Neural cell (in vitro differentiated cells): ENCODE measurements at regions not wholly inside any gene's neighbourhood (a gene's known extent, or its start where the extent isn't known, plus 50 kb on each side); places are given as distances from the start of the nearest gene placed in this dataset.

Source experiments
- H2AFZ ChIP-seq: fragments of 200-600, 300-800 bp; sonication (generic), shearing (Covaris generic); 2 replicates; pipeline ENCODE4 v1.6.0; 2014; ENCODE audit warnings: low read depth, mild to moderate bottlenecking, antibody characterized with exemption, low read length, moderate library complexity
- H3F3A ChIP-seq: fragments of 200-600 bp; shearing (Covaris generic); 2 replicates; pipeline ENCODE4 v1.6.1; 2016; ENCODE audit warnings: mild to moderate bottlenecking, moderate library complexity, mixed read lengths, antibody characterized with exemption, low read length; ENCODE audit not compliant: insufficient read depth, poor library complexity, severe bottlenecking
- H3K27ac ChIP-seq: fragments of 200-600, 300-800 bp; sonication (generic), shearing (Covaris generic); 2 replicates; pipeline ENCODE4 v1.5.1; 2014; ENCODE audit warnings: mild to moderate bottlenecking, low read length, moderate library complexity
- H3K27me3 ChIP-seq: fragments of 300-800, 200-600 bp; sonication (generic), shearing (Covaris generic); 2 replicates; pipeline ENCODE4 v1.6.0; 2014; ENCODE audit warnings: mild to moderate bottlenecking, low read depth, low read length, moderate library complexity; ENCODE audit not compliant: insufficient read depth
- H3K36me3 ChIP-seq: fragments of 300-800, 200-600 bp; sonication (generic), shearing (Covaris generic); 2 replicates; pipeline ENCODE4 v1.5.1; 2014; ENCODE audit warnings: mild to moderate bottlenecking, antibody characterized with exemption, low read length, moderate library complexity; ENCODE audit not compliant: insufficient read depth
- H3K4me2 ChIP-seq: fragments of 300-800, 200-600 bp; sonication (generic), shearing (Covaris generic); 2 replicates; pipeline ENCODE4 v1.6.0; 2014; ENCODE audit warnings: mild to moderate bottlenecking, low read length
- H3K4me3 ChIP-seq: fragments of 300-800, 200-600 bp; sonication (generic), shearing (Covaris generic); 2 replicates; pipeline ENCODE4 v1.5.1; 2014; ENCODE audit warnings: mild to moderate bottlenecking, low read length, moderate library complexity
- H3K79me2 ChIP-seq: fragments of 200-600 bp; shearing (Covaris generic); replicated peaks from 2 replicates; pipeline ENCODE4 v1.6.0; 2014; ENCODE audit warnings: mild to moderate bottlenecking, low read length, moderate library complexity; ENCODE audit not compliant: insufficient read depth
- H3K9ac ChIP-seq: fragments of 300-800, 200-600 bp; sonication (generic), shearing (Covaris generic); 2 replicates; pipeline ENCODE4 v1.6.1; 2016; ENCODE audit warnings: mild to moderate bottlenecking, low read length, mixed read lengths
- H3K9me2 ChIP-seq: fragments of 200-600 bp; shearing (Covaris generic); 2 replicates; pipeline ENCODE4 v1.6.1; 2016; ENCODE audit warnings: mild to moderate bottlenecking, low read length, mixed read lengths; ENCODE audit not compliant: insufficient read depth
- H3K9me3 ChIP-seq: fragments of 200-600, 300-800 bp; sonication (generic), shearing (Covaris generic); 2 replicates; pipeline ENCODE4 v1.6.1; 2016; ENCODE audit warnings: mild to moderate bottlenecking, mixed run types, low read length, moderate library complexity, mixed read lengths
- H4K20me1 ChIP-seq: fragments of 200-600 bp; shearing (Covaris generic); 2 replicates; pipeline ENCODE4 v1.6.1; 2016; ENCODE audit warnings: mild to moderate bottlenecking, mixed run types; ENCODE audit not compliant: insufficient read depth
- CTCF ChIP-seq: fragments of 450-650 bp; IDR thresholded peaks from 2 replicates; pipeline ENCODE4 v1.5.1; 2014; ENCODE audit warnings: antibody characterized with exemption, mild to moderate bottlenecking, moderate library complexity; ENCODE audit not compliant: poor library complexity, severe bottlenecking
- EP300 ChIP-seq: fragments of 450-650 bp; conservative IDR thresholded peaks from 2 replicates; pipeline ENCODE4 v1.6.1; 2014; ENCODE audit warnings: antibody characterized with exemption, mild to moderate bottlenecking, moderate library complexity; ENCODE audit not compliant: poor library complexity, severe bottlenecking
- EZH2 ChIP-seq: fragments of 200-600, 300-800 bp; shearing (Covaris generic), sonication (generic); IDR thresholded peaks from 2 replicates; pipeline ENCODE4 v1.6.1; 2014; ENCODE audit warnings: antibody characterized with exemption, low read length, borderline replicate concordance, mild to moderate bottlenecking; ENCODE audit not compliant: insufficient read depth, poor library complexity, severe bottlenecking
- MXI1 ChIP-seq: fragments of 450-650 bp; conservative IDR thresholded peaks from 2 replicates; pipeline ENCODE4 v1.6.1; 2014; ENCODE audit warnings: antibody characterized with exemption, mild to moderate bottlenecking; ENCODE audit not compliant: poor library complexity, severe bottlenecking
- POLR2AphosphoS5 ChIP-seq: IDR thresholded peaks from 2 replicates; pipeline ENCODE4 v1.6.1; 2012
- RAD21 ChIP-seq: fragments of 450-650 bp; conservative IDR thresholded peaks from 2 replicates; pipeline ENCODE4 v1.6.1; 2014; ENCODE audit warnings: antibody characterized with exemption, mild to moderate bottlenecking, moderate library complexity
- REST ChIP-seq: IDR thresholded peaks from 2 replicates; pipeline ENCODE4 v1.6.1; 2012; ENCODE audit warnings: borderline replicate concordance
- SMC3 ChIP-seq: fragments of 450-650 bp; conservative IDR thresholded peaks from 2 replicates; pipeline ENCODE4 v1.6.1; 2014; ENCODE audit warnings: antibody characterized with exemption, mild to moderate bottlenecking, moderate library complexity; ENCODE audit not compliant: poor library complexity
- TAF1 ChIP-seq: IDR thresholded peaks from 2 replicates; pipeline ENCODE4 v1.6.1; 2012; ENCODE audit warnings: low read depth

GRCh38 chr10:89954061-89954460 is 252.7 kb downstream of the KIF20B start:
- H4K20me1 ChIP-seq: no peaks in the 10 kb centered on the region
- H3K27me3 ChIP-seq: no peaks in the 10 kb centered on the region
- no peaks in the 10 kb centered on the region for H3K79me2 ChIP-seq
- no peak for TF ChIP-seq EP300
- TF ChIP-seq POLR2AphosphoS5: peak; percentile 41
- no peak overlapping the region for H3K4me2 ChIP-seq
- no peak overlapping the region for H3K4me3 ChIP-seq
- H2AFZ ChIP-seq: no peak overlapping the region
- no peak overlapping the region for H3K27ac ChIP-seq
- H3K9ac ChIP-seq: no peak overlapping the region
- H3K36me3 ChIP-seq: no peaks in the 10 kb centered on the region
- H3F3A ChIP-seq: no peaks in the 10 kb centered on the region
- H3K9me2 ChIP-seq: no peaks in the 10 kb centered on the region
- H3K9me3 ChIP-seq: no peaks in the 10 kb centered on the region

GRCh38 chr10:89954787-89955566 is 253.6 kb downstream of the KIF20B start:
- Histone ChIP-seq H3K4me2 (no peak overlapping the region), H3F3A (no peaks in the 10 kb centered on the region), H4K20me1 (no peaks in the 10 kb centered on the region), H3K36me3 (no peaks in the 10 kb centered on the region), H3K4me3 (no peak overlapping the region), H3K9me2 (no peaks in the 10 kb centered on the region), H3K9ac (no peak overlapping the region), H3K27ac (no peak overlapping the region), H3K27me3 (no peaks in the 10 kb centered on the region), H3K79me2 (no peaks in the 10 kb centered on the region), H2AFZ (no peak overlapping the region), H3K9me3 (no peaks in the 10 kb centered on the region)
- TF ChIP-seq CTCF: peak; percentile 61
- no peak for TF ChIP-seq EP300
- no peak for TF ChIP-seq REST
- TF ChIP-seq MXI1: no peak
- TF ChIP-seq EZH2: no peak
- TF ChIP-seq TAF1: no peak
- no peak for TF ChIP-seq POLR2AphosphoS5
- TF ChIP-seq SMC3: peak; percentile 65
- TF ChIP-seq RAD21: peak; percentile 56
